NCI-H1930 (cell line): ENCODE measurements at regions not wholly inside any gene's neighbourhood (a gene's known extent, or its start where the extent isn't known, plus 50 kb on each side); places are given as distances from the start of the nearest gene placed in this dataset.

Experiments used
- DNase-seq, 2 experiments: peaks; one replicate each; lab custom pipeline; 2025; lab: John Stamatoyannopoulos, UW

DNA sequence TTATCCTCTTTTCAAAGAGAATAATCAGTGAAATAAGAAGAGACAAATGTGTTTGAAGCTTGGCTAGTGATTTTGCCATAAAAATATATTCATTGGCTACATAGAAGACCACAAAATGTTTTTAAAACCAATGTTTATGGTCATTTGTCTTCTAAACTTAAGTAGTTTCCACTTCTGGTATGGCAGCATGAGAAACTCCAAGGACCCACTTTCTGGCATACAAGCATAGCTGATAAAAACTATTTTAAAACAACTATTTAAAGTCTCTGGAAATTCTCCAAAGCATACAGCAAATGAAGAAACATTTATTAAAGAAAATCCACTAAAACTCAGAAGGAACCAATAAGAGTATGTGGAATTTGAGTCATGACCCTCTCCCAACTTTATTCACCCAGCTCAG is 89.2 kb upstream of the TOMM7 start:
- DNase-seq, result no peak

DNA sequence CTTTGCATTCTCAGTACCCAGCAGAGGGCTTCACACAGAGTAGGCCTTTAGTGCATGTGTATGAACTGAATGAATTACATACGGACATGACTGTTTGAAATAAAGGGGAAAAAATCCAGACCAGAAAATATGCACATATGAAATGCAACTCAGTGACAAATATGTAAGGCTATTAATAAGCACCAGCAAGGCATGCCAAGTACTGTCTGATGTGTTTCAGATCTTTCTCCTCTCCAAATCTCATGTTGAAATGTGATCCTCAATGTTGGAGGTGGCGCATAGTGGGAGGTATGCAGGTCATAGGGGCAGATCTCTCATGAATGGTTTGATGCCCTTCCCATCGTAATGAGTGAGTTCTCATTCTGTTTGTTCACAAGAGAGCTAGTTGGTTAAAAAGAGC is 87.3 kb upstream of the TOMM7 start:
- no peak for DNase-seq

- DNase-seq, result no peak
Measured at GRCh38 chr7:22907805-22908204, 85.2 kb upstream of the TOMM7 start.

- DNase-seq, result no peak
Measured at GRCh38 chr7:22900784-22901183, 78.1 kb upstream of the TOMM7 start.

- DNase-seq, result peak; percentile 30 to 35
Measured at GRCh38 chr7:22900101-22900500, 77.5 kb upstream of the TOMM7 start.

DNA sequence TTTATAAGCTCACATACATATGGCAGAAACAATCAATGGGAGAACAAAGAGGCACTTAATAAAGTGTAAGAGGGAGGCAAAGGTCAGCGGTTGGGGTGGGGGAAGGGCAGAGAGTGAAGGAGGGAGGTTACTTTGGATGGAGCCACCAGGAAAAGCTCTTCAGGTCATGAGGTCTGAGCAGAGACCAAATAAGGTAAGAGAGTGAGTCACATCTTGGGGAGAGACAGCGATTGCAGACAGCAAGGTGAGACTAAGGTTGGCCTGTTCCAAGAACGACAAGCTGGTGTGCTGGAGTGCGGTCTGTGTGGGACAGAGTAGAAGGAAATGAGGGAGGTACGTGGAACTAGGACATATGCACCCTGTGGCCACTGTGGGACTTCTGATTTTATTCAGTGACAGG is 74.3 kb upstream of the TOMM7 start:
- DNase-seq, result no peak

DNA sequence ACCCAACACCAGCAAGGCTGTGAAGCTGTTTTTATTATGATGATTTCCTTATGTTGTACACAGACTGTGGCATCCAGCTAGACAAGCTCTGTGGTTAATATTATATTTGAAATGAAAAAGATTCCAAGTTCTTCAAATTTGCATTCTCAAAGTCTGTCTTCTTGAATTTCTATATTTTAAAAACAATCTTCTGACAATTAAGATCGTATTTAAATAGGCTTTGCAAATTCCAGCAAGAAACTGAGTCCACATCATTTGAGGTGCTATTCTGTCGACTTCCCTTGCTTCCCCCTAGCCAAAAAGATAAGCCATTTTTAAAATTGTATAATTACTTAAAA is 73.1 kb upstream of the TOMM7 start:
- DNase-seq, result no peak

- DNase-seq, result no peak
Measured at GRCh38 chr7:22895140-22895827, 72.6 kb upstream of the TOMM7 start.

DNA sequence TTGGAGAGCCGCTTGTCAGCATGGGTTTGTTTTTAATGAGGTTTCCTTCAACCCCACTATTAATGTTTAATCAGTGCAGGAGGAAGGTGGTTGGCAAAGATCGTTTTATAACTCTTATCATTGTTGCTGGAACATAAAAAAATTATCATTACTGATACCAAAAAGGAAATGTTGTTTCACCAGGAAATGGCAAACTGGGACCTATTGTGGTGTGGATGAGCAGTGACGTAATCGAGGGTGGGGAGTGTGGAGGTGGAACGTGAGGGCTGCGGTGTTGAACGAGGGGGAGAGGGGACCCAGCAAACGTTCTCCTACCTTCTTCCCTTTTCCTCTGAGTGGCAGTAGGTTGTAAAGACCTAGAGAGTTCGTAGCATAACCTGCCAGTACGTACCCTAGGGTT is 71.9 kb upstream of the TOMM7 start:
- DNase-seq, result no peak

DNA sequence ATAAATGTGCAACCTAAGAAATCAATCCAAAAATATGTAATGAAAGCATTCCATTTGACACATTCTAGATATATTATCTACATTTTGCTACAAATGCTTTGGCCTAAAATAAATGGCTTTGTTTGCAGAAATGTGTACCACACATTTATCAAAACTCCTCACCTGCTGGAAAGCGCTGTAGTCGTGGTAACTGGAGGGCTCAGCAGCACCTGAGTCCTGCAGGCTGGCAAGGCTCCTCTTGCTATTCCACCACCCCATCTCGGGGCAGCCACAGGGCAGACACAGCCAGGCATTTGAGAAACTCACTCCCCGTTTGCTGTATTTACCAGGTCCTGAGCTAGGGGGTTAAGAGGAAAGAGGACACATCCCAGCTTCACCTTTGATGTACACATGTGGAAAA is 68.1 kb upstream of the TOMM7 start:
- no peak for DNase-seq

DNA sequence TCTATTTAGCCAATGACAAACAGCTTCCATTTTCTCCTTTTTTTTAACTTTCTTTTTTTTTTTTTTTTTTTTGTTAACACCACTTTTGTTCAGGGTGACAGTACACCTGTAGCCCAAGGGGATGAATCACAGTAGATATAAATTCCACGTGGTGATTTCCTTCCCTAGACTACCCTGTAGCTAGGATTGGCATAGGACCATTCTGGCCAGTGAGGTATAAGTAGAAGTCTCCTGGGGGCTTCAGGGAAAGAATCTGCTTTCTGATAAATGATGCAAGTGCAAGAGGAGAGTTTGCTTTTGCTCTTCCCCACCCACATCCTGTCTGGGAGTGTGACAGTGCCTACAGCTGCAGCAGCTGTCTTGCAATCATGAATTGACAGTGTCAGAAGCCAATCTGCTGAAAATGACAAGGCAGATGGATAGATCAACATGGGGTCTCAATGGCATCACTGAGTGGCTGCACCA is 63.2 kb upstream of the TOMM7 start:
- peak in 1 of 2 experiments; percentile 24 for DNase-seq

DNA sequence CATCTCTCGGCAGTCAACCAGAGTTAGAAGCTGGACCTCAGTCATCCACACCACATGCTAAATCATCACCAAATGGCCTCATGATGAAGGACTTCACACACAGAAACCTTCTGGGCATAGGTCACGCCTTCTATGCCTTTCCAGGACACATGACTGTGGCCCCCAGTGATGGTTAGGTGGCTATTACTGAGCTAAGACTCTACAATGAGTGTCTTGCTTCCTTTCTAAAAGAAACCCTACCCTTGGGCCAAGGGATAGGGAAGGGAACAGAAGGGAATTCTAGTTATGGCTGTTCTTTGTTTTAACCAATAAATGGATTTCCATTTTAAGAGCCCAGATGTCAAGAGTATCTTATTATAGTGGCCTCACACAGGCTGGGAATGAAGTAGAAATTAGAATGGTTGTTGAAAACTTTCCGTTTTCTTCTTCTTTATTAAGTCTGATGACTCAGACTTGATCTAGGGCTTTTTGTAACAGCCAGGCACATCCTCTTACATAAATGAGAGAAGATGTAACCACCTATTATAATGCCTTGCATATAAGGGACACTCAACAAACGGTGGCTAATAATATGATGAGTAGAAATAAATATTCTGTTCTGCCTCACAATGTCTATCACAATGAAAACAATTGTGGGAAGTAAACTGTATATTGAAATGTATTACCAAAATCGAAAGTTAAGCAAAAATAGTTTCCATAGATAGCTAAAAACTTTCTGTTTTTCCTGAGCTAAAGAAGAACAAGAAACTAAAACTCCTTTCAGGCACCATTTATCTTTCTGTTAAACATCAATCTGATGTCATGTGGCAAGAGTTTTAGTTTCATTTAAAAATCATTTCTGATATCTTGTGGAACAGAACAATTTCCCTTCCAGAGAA is 62.5 kb upstream of the TOMM7 start:
- DNase-seq, result no peak

DNA sequence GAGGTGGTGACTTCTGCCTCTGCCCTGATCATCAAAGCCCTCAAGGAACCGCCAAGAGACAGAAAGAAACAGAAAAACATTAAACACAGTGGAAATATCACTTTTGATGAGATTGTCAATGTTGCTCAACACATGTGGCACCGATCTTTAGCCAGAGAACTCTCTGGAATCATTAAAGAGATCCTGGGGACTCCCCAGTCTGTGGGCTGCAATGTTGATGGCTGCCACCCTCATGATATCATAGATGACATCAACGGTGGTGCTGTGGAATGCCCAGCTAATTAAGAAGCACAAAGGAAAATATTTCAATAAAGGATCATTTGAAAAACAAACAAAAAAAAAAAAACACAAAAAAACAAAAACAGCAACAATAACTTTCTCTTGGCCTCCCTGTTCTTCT is 59.5 kb upstream of the TOMM7 start:
- DNase-seq, result no peak

DNA sequence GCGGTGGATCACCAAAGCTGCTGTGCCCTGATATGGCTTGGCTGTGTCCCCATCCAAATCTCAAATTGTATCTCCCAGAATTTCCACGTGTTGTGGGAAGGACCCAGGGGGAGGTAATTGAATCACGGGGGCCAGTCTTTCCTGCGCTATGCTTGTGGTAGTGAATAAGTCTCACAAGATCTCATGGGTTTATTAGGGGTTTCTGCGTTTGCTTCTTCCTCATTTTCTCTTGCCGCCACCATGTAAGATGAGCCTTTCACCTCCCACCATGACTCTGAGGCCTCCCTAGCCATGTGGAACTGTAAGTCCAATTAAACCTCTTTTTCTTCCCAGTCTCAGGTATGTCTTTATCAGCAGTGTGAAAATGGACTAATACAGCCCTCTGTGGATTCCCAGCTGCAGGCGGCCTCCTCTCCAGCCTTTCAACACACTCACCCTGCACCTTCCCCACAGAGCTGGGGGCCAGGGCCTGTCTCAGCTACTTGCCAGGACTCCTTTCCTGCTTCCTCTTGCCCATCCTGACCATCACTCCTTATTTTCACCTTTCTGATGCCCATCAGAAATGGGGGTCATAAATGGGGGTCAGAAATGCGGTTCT is 57.2 kb upstream of the TOMM7 start:
- no peak for DNase-seq

GRCh38 chr7:22879280-22879679 is 56.6 kb upstream of the TOMM7 start:
- DNase-seq, result no peak

- DNase-seq, result no peak
Measured at GRCh38 chr7:22876986-22877729, 54.5 kb upstream of the TOMM7 start.

DNA sequence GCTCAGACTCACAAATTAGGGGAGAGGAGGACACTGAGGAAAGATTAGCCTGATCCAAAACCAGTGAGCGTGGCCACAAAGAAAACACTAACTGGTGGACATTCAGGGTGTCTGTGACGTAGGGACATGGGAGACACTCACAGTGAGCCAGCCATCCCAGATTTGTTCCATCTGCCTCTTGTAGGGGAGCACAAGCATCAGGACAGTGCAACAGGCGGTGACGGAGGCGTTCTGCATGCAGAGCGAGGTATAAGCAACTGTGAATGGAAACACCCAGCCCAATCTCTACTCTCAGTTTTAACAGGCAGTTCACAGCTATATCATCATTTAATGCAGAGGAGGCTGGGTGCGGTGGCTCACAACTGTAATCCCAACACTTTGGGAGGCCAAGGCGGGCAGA is 52.8 kb upstream of the TOMM7 start:
- no peak for DNase-seq

- no peak for DNase-seq
Measured at GRCh38 chr7:22874904-22875303, 52.3 kb upstream of the TOMM7 start.
